Testis (tissue), 2 donors: ENCODE measurements at regions not wholly inside any gene's neighbourhood (a gene's known extent, or its start where the extent isn't known, plus 50 kb on each side); places are given as distances from the start of the nearest gene placed in this dataset.

Experiments
- DNase-seq: peaks from one replicate; pipeline ENCODE4 v3.0.0-alpha.2; 2019
- H3K27ac ChIP-seq, 2 donors: fragments of 200-600 bp; sonication (generic); one replicate each; pipeline ENCODE4 v1.5.1; 2019
- H3K27me3 ChIP-seq: fragments of 200-600 bp; sonication (generic); one replicate; pipeline ENCODE4 v1.5.1; 2019
- H3K36me3 ChIP-seq: fragments of 200-600 bp; sonication (generic); one replicate; pipeline ENCODE4 v1.5.1; 2017; ENCODE audit warnings: low read depth; ENCODE audit errors: missing control alignments
- H3K4me1 ChIP-seq: fragments of 200-600 bp; sonication (generic); one replicate; pipeline ENCODE4 v1.5.1; 2019
- H3K4me3 ChIP-seq, 2 donors: fragments of 200-600 bp; sonication (generic); one replicate each; pipeline ENCODE4 v1.5.1; 2017 to 2019
- H3K9me3 ChIP-seq: fragments of 200-600 bp; sonication (generic); one replicate; pipeline ENCODE4 v1.5.1; 2017
- POLR2A ChIP-seq: fragments of 450-650 bp; IDR thresholded peaks from one replicate; pipeline ENCODE4 v1.6.1; 2017; ENCODE audit warnings: antibody characterized with exemption, mild to moderate bottlenecking, moderate library complexity
- WGBS, 2 donors: methylation state at CpG; one replicate each; pipeline ENCODE4 v1.1.5; 2018; 5-methylcytosine and 5-hydroxymethylcytosine counted together
- intact Hi-C: fragments of 100-400 bp; cut with DNase I; formaldehyde crosslinking; loops from one replicate; pipeline ENCODE4 v1.15.1; 2023; ENCODE audit warnings: low total_unique reads
- TF ChIP-seq, protein P1 (sequence below), 3 experiments: fragments of 450-650 bp in 2 of 3; fragments of 200-600 bp in 1 of 3; sonication (generic) in 1 of 3; IDR thresholded peaks; one replicate each; pipeline ENCODE4 v1.5.1; 2016 to 2019; ENCODE audit warnings: antibody characterized with exemption in 3 of 3, mild to moderate bottlenecking in 2 of 3, moderate library complexity in 1 of 3

DNA sequence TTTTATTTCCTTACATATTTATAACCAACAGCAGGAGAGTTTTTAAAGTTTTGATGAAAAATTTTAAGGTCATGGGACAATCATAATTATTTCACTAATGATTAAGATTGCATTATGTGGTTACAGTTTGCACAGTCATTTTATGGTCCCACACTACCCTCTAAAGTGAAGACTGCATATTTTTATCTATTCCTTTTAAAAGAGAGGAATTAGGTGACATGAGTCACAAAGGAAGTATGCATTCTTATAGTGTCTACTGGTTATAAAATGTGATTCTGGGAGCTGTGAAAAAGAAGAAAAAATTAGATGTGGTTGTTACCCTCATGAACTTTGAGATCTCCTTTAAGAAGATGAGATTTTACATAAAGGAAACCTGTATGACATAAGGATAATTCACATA is 87.9 kb upstream of the GRIA1 start:
- intact Hi-C loops = no loop called here
- no peaks in the 10 kb centered on the region for H3K36me3 ChIP-seq
- DNase-seq = no peak

GRCh38 chr5:153403470-153403869 is 87.0 kb upstream of the GRIA1 start:
- no peaks in the 10 kb centered on the region for H3K27me3 ChIP-seq
- H3K27ac ChIP-seq = no peak overlapping the region
- TF ChIP-seq, protein P1, sequence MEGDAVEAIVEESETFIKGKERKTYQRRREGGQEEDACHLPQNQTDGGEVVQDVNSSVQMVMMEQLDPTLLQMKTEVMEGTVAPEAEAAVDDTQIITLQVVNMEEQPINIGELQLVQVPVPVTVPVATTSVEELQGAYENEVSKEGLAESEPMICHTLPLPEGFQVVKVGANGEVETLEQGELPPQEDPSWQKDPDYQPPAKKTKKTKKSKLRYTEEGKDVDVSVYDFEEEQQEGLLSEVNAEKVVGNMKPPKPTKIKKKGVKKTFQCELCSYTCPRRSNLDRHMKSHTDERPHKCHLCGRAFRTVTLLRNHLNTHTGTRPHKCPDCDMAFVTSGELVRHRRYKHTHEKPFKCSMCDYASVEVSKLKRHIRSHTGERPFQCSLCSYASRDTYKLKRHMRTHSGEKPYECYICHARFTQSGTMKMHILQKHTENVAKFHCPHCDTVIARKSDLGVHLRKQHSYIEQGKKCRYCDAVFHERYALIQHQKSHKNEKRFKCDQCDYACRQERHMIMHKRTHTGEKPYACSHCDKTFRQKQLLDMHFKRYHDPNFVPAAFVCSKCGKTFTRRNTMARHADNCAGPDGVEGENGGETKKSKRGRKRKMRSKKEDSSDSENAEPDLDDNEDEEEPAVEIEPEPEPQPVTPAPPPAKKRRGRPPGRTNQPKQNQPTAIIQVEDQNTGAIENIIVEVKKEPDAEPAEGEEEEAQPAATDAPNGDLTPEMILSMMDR (IDR thresholded peaks at IDR 0.05) = no peak
- TF ChIP-seq POLR2A = no peak
- intact Hi-C loops = no loop called here
- no peaks in the 10 kb centered on the region for H3K9me3 ChIP-seq
- DNase-seq = no peak
- no peak overlapping the region for H3K4me3 ChIP-seq
- H3K4me1 ChIP-seq = no peaks in the 10 kb centered on the region
- H3K36me3 ChIP-seq = no peaks in the 10 kb centered on the region

More for the DNA sequence above, 87.9 kb upstream of the GRIA1 start:
- Histone ChIP-seq H3K9me3 (no peaks in the 10 kb centered on the region), H3K27ac (no peak overlapping the region), H3K27me3 (no peaks in the 10 kb centered on the region), H3K4me3 (no peak overlapping the region), H3K4me1 (no peaks in the 10 kb centered on the region)
- no peak for TF ChIP-seq POLR2A
- TF ChIP-seq, protein P1 (IDR thresholded peaks at IDR 0.05) = no peak

DNA sequence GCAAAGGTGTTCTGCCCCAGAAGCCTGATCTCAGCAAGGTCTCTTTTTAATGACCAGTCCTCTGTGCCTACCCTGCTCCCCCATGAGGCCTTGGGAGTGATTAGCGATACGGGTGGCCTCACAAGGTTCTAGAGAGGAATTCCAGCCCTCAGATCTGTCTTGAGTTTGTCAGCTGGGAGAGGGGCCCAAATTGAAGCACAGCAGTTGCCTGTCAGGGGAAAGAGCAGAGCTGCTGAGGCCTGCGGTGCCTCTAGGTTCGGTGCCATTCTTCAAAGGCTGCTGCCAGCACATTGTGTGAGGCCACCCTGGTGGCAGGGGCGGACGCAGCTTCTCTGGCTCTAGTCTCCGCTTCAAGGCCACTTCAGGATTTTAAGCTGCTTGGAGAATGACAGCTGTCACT is 85.7 kb upstream of the GRIA1 start:
- Histone ChIP-seq H3K27me3 (no peaks in the 10 kb centered on the region), H3K36me3 (no peaks in the 10 kb centered on the region), H3K9me3 (no peaks in the 10 kb centered on the region), H3K4me3 (no peak overlapping the region), H3K4me1 (no peaks in the 10 kb centered on the region), H3K27ac (no peak overlapping the region)
- DNase-seq = peak; percentile 14
- intact Hi-C loops = no loop called here
- WGBS, 2 donors = 41 to 67% methylated on average over 6 to 7 of the region's 7 CpGs
- no peak for TF ChIP-seq POLR2A
- TF ChIP-seq, protein P1 (IDR thresholded peaks at IDR 0.05) = no peak

DNA sequence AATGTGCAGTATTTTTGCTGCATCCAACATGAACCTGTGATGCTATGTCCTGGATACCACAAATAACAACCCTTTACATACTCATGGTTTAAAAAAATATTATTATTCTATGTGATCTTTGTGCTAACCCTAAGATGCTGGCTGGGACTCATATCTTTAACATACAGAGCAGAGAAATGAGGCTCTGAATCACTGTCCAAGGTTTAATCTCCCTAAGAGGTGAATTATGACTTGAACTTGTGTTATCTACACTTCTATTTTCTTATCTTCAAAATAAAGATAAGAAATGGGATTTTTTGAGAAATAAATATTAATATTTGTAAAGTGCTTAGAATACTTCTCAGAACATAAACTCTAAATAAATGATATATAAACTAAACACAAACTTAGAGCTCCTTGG is 68.8 kb upstream of the GRIA1 start:
- Histone ChIP-seq H3K4me1 (no peaks in the 10 kb centered on the region), H3K4me3 (no peak overlapping the region), H3K27ac (no peak overlapping the region), H3K36me3 (no peaks in the 10 kb centered on the region), H3K27me3 (no peaks in the 10 kb centered on the region), H3K9me3 (no peaks in the 10 kb centered on the region)
- no peak for TF ChIP-seq POLR2A
- TF ChIP-seq, protein P1 (IDR thresholded peaks at IDR 0.05) = no peak
- no peak for DNase-seq
- intact Hi-C loops = no loop called here

- Histone ChIP-seq H3K4me3 (no peak overlapping the region), H3K27ac (no peak overlapping the region), H3K9me3 (no peaks in the 10 kb centered on the region), H3K27me3 (no peaks in the 10 kb centered on the region), H3K4me1 (no peaks in the 10 kb centered on the region), H3K36me3 (no peaks in the 10 kb centered on the region)
- TF ChIP-seq, protein P1 (IDR thresholded peaks at IDR 0.05) = peak in 1 of 3 experiments; percentile 29
- no peak for TF ChIP-seq POLR2A
- DNase-seq = peak; percentile 27
- WGBS, 2 donors = 25 to 26% methylated on average over 1 of the region's 1 CpG
- intact Hi-C loops = no loop called here
These were observed 64.6 kb upstream of the GRIA1 start for GRCh38 chr5:153425914-153426313.
